OCI-LY1 (cell line): ENCODE measurements at regions not wholly inside any gene's neighbourhood (a gene's known extent, or its start where the extent isn't known, plus 50 kb on each side); places are given as distances from the start of the nearest gene placed in this dataset.

ENCODE experiments used
- CTCF ChIP-seq: fragments of 200-600 bp; sonication (generic), shearing (Covaris generic); IDR thresholded peaks from 2 replicates; pipeline ENCODE4 v1.5.1; 2017; ENCODE audit warnings: mild to moderate bottlenecking, antibody characterized with exemption, low read length, moderate library complexity, mixed read lengths
- EZH2 ChIP-seq: fragments of 200-600 bp; sonication (generic), shearing (Covaris generic); IDR thresholded peaks from 2 replicates; pipeline ENCODE4 v1.8.0; 2017; ENCODE audit warnings: borderline replicate concordance, mixed run types, mild to moderate bottlenecking, antibody characterized with exemption, low read length, moderate library complexity, mixed read lengths

- TF ChIP-seq CTCF (no peak), EZH2 (no peak)
These were observed 285.2 kb downstream of the NPR3 start for GRCh38 chr5:32996336-32996735.
